GM12892 (cell line): ENCODE measurements at regions not wholly inside any gene's neighbourhood (a gene's known extent, or its start where the extent isn't known, plus 50 kb on each side); places are given as distances from the start of the nearest gene placed in this dataset.

Source experiments
- POLR2A ChIP-seq: IDR thresholded peaks from 2 replicates; pipeline ENCODE4 v1.6.1; 2011; ENCODE audit warnings: low read depth, low read length, control low read depth
- POLR2AphosphoS5 ChIP-seq: IDR thresholded peaks from 2 replicates; pipeline ENCODE4 v1.6.1; 2011; ENCODE audit warnings: low read depth, low read length, control low read depth

DNA sequence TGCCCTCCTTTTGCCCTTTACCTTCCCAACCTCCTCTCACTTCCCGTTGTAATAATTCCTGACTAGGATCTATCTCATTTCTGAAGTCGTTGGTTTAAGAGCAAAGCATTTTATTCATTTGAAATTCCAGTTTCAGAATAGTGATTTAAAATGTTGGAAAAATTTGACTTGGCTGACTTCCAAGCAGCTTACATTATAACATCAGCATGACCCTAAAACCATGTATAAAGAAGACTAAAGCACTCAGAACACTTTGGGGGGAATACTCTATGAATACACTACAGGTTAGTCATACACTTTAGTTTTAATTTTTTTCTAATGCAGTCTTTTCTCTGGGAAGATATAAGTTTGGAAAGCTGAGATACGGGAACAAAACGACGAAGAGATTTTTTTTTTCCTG, 161.1 kb downstream of the BTG1 start:
- TF ChIP-seq POLR2A (no peak), POLR2AphosphoS5 (no peak)
